ENCODE measurements at regions not wholly inside any gene's neighbourhood (a gene's known extent, or its start where the extent isn't known, plus 50 kb on each side); places are given as distances from the start of the nearest gene placed in this dataset.

- DNase-seq: no peak
Measured at GRCh38 chr4:25580633-25581467, 74.8 kb upstream of the SLC34A2 start.

DNA sequence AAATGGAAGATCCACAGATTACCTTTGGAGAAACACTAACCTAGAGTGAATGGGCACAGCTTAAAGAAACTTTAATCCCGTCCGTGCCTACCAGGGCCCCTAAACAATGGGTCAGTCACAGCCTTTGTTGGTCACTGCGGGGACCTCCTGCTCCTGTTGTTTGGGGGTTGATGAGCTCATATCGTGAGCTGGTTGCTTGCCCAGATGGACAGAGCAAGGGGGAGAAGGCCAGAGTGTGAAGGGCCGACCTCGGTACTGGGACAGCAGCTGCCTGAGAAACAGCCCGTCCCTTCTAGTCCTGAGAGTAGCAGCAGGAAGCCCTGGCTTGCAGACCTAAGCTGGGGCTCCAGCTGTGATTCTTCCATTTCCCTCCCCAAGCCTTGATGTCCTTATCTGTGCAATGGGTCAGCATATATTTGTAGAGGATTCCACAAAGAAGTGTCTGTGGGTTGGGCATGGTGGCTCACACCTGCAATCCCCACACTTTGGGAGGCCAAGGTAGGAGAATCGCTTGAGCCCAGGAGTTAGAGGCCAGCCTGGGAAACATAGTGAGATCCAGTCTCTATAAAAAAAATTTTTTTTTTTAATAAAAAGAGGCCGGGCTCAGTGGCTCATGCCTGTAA lies 69.6 kb upstream of the SLC34A2 start:
- no peak for DNase-seq

- no peak for DNase-seq
Measured at GRCh38 chr4:25588206-25588605, 67.4 kb upstream of the SLC34A2 start.

GRCh38 chr4:25590171-25590570 lies 65.5 kb upstream of the SLC34A2 start:
- peak; percentile 8 for DNase-seq

DNA sequence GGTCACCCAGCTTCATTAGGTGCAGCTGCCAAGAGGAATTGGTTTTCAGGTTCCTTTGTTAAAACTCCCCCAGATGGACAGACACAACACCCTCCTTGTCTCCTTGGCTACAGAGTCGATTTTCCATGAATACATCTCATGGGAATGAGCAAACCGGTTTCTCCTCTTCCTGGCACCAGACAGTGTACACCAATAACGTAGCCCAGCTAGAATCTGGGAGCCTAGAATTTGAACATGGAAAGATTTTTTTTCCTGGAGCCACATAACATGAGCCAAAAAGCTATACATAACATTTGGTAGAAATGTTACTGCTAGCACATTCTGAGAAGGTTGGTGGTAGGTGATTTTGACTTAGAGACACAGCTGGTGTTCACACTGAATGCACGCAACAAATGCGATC lies 62.9 kb upstream of the SLC34A2 start:
- DNase-seq: no peak

All from EL (cell line).